K562 (cell line): ENCODE measurements at regions not wholly inside any gene's neighbourhood (a gene's known extent, or its start where the extent isn't known, plus 50 kb on each side); places are given as distances from the start of the nearest gene placed in this dataset.

Experiments
- MEF2A ChIP-seq: IDR thresholded peaks from 2 replicates; pipeline ENCODE4 v1.6.1; 2011; ENCODE audit warnings: low read depth, mild to moderate bottlenecking, low read length, moderate library complexity; ENCODE audit not compliant: control insufficient read depth
- MYC ChIP-seq, 2 experiments: fragments of 250-450 bp in 1 of 2; sonication (Bioruptor Pico) in 1 of 2; IDR thresholded peaks; 2 replicates each; pipeline versions ENCODE4 v1.5.1 to v1.6.1; 2012 to 2021; ENCODE audit warnings: low read depth in 2 of 2, borderline replicate concordance in 1 of 2, improper control_type of control experiment in 1 of 2, low read length in 1 of 2, mild to moderate bottlenecking in 1 of 2, moderate library complexity in 1 of 2
- NR2C2 ChIP-seq, 2 experiments: fragments of 200-800 bp in 1 of 2; sonication (Bioruptor generic) in 1 of 2; sonication (generic) in 1 of 2; formaldehyde crosslinking in 1 of 2; IDR thresholded peaks; 2 replicates each; pipeline versions ENCODE4 v1.6.1 to v1.8.0; 2016 to 2022; ENCODE audit warnings: mild to moderate bottlenecking in 1 of 2, missing compliant biosample characterization in 1 of 2, missing genetic modification characterization in 1 of 2, missing genetic modification reagents in 1 of 2
- POLR2AphosphoS2 ChIP-seq: IDR thresholded peaks from 2 replicates; pipeline ENCODE4 v1.6.1; 2012; ENCODE audit warnings: low read length, improper control_type of control experiment
- ZNF146 ChIP-seq: IDR thresholded peaks from one replicate; pipeline ENCODE4 v1.6.1; 2018; ENCODE audit warnings: missing compliant biosample characterization; ENCODE audit not compliant: unreplicated experiment
- TF ChIP-seq, protein P1 (sequence below): fragments of 150-350 bp; conservative IDR thresholded peaks from 2 replicates; pipeline ENCODE4 v1.6.1; 2014; ENCODE audit warnings: low read length

DNA sequence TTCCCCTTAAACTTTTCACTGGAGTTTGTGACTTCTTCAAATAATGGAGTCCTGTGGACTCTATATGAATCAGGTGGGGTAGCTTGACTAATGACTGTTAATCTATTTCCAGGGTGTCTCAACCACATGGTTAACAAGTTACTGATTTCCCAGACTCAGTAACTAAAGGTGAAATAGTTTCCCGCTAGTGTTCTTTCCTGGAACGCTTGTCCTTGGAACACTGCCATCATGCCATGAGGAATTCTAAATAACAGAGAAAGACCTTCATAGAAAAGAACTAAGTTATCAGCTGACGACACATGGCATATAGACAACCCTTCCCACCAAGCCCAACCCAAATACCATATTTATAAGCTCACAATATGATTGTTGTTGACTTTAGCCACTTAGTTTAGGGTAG is 1027.9 kb upstream of the FAM98A start:
- TF ChIP-seq ZNF146 (no peak), NR2C2 (CRISPR knock-in tag; IDR thresholded peaks at IDR 0.05) (no peak), NR2C2 (tag; IDR thresholded peaks at IDR 0.05) (no peak), MYC (IDR thresholded peaks at IDR 0.05; ENCODE audit: low read depth, low read length) (no peak), MYC (CRISPR knock-in tag; IDR thresholded peaks at IDR 0.05; ENCODE audit: borderline replicate concordance, low read depth) (no peak), POLR2AphosphoS2 (no peak), MEF2A (no peak)
- TF ChIP-seq, protein P1, sequence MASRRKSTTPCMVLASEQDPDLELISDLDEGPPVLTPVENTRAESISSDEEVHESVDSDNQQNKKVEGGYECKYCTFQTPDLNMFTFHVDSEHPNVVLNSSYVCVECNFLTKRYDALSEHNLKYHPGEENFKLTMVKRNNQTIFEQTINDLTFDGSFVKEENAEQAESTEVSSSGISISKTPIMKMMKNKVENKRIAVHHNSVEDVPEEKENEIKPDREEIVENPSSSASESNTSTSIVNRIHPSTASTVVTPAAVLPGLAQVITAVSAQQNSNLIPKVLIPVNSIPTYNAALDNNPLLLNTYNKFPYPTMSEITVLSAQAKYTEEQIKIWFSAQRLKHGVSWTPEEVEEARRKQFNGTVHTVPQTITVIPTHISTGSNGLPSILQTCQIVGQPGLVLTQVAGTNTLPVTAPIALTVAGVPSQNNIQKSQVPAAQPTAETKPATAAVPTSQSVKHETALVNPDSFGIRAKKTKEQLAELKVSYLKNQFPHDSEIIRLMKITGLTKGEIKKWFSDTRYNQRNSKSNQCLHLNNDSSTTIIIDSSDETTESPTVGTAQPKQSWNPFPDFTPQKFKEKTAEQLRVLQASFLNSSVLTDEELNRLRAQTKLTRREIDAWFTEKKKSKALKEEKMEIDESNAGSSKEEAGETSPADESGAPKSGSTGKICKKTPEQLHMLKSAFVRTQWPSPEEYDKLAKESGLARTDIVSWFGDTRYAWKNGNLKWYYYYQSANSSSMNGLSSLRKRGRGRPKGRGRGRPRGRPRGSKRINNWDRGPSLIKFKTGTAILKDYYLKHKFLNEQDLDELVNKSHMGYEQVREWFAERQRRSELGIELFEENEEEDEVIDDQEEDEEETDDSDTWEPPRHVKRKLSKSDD: no peak
